Right atrium auricular region (tissue), 2 donors: ENCODE measurements at regions not wholly inside any gene's neighbourhood (a gene's known extent, or its start where the extent isn't known, plus 50 kb on each side); places are given as distances from the start of the nearest gene placed in this dataset.

Experiments
- DNase-seq: peaks from one replicate; pipeline ENCODE4 v3.0.0-alpha.2; 2019; ENCODE audit warnings: low spot score
- H3K27ac ChIP-seq, 2 donors: fragments of 200-600 bp; sonication (generic); 1 replicate in 1 of 2; 2 replicates in 1 of 2; pipeline ENCODE4 v1.5.1; 2016 to 2019
- H3K27me3 ChIP-seq, 2 donors: fragments of 200-600 bp; sonication (generic); one replicate each; pipeline versions ENCODE4 v1.5.1 to v1.6.0; 2017 to 2019
- H3K36me3 ChIP-seq: fragments of 200-600 bp; sonication (generic); one replicate; pipeline ENCODE4 v1.5.1; 2016
- H3K4me1 ChIP-seq, 2 donors: fragments of 200-600 bp; sonication (generic); one replicate each; pipeline versions ENCODE4 v1.5.1 to v1.6.0; 2017 to 2019
- H3K4me3 ChIP-seq, 2 donors: fragments of 200-600 bp; sonication (generic); 1 replicate in 1 of 2; 2 replicates in 1 of 2; pipeline ENCODE4 v1.5.1; 2017 to 2019; ENCODE audit warnings: mild to moderate bottlenecking in 1 of 2, moderate library complexity in 1 of 2
- H3K9me3 ChIP-seq, 2 donors: fragments of 200-600 bp; sonication (generic); one replicate each; pipeline ENCODE4 v1.5.1; 2019
- TF ChIP-seq, protein P1 (sequence below), 2 donors: fragments of 200-600 bp; sonication (generic); IDR thresholded peaks; one replicate each; pipeline ENCODE4 v1.5.1; 2019; ENCODE audit warnings: antibody characterized with exemption in 2 of 2

DNA sequence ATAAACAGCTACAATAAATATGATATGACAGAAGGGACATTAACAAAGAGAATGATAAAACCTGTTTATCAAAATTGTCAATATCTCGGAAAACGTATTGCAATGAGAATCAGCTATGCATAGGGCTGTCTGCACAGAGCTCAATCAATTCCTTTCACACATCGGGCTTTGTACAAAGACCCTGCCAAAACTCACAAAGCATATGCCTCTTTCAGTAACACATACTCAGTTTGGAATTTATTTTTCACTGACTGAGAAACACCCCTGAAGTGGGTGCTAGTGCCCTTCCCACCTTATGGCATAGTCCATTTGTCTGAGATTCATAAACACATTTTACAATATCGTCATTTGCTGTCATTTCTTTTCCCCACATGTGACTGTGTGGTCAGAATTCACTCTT, 815.8 kb upstream of the FAM98A start:
- DNase-seq = no peak
- no peaks in the 10 kb centered on the region for H3K9me3 ChIP-seq
- H3K27ac ChIP-seq = no peak overlapping the region
- H3K36me3 ChIP-seq = no peaks in the 10 kb centered on the region
- no peak overlapping the region for H3K4me3 ChIP-seq
- no peaks in the 10 kb centered on the region for H3K27me3 ChIP-seq
- TF ChIP-seq, protein P1, sequence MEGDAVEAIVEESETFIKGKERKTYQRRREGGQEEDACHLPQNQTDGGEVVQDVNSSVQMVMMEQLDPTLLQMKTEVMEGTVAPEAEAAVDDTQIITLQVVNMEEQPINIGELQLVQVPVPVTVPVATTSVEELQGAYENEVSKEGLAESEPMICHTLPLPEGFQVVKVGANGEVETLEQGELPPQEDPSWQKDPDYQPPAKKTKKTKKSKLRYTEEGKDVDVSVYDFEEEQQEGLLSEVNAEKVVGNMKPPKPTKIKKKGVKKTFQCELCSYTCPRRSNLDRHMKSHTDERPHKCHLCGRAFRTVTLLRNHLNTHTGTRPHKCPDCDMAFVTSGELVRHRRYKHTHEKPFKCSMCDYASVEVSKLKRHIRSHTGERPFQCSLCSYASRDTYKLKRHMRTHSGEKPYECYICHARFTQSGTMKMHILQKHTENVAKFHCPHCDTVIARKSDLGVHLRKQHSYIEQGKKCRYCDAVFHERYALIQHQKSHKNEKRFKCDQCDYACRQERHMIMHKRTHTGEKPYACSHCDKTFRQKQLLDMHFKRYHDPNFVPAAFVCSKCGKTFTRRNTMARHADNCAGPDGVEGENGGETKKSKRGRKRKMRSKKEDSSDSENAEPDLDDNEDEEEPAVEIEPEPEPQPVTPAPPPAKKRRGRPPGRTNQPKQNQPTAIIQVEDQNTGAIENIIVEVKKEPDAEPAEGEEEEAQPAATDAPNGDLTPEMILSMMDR (IDR thresholded peaks at IDR 0.05) = no peak
- no peaks in the 10 kb centered on the region for H3K4me1 ChIP-seq

DNA sequence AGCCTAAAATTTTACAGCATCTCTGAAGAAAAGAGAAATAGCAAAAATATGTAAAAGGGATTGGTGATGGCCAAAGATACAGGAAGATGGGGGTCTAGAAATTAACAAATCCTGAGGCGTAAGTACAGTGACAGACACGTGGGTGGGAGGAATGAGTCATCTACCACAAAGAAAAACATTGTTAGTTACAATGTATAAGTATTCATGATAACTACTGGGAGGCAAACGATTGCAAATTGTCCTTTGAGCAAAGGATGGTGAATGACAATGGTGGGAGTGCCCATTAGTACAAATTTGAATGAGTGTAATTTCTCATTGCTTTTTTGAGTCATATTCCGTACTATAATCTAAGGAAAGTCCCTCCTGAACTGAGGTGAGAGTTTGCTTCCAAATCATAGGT, 809.0 kb upstream of the FAM98A start:
- TF ChIP-seq, protein P1 (IDR thresholded peaks at IDR 0.05) = no peak

DNA sequence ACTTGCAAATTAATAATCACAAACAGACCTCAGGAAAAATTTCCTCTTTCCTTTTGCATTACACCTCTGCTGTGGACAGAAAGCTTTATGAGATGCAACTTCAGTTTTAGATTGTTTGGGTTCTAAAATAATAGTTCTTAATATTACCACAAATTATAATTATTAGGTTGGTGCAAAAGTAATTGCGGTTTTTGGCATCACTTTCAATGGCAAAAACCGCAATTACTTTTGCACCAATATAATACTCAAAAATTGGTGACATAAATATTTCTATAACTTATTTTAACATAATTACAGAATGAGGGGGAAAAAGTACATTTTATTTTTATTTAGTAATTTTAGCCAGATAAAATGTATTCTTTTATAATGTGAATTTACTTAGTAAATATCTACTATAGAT, 804.4 kb upstream of the FAM98A start:
- DNase-seq = no peak
- TF ChIP-seq, protein P1 (IDR thresholded peaks at IDR 0.05) = no peak

More for the DNA sequence above, 809.0 kb upstream of the FAM98A start:
- Histone ChIP-seq H3K9me3 (no peaks in the 10 kb centered on the region), H3K27me3 (no peaks in the 10 kb centered on the region), H3K36me3 (no peaks in the 10 kb centered on the region), H3K27ac (no peak overlapping the region), H3K4me1 (no peaks in the 10 kb centered on the region), H3K4me3 (no peak overlapping the region)
- no peak for DNase-seq

DNA sequence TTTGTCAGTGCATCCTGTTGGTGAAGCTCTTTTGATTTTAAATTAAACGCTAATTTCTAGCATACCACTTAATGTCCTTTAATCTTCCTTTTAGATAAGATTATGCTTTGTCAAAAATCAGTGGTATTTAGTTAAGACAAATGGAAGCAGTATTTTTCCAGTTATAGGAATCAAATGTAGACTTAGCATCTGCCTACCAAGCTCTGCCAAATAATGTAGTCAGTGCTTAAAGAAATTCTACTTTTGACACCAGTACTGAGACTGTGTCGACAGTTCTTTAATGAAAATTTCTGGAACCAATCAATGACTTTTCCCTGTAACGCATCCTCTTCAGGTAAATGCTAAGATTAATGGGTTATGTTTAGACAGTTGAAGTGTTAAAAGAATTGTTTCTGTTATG, 803.3 kb upstream of the FAM98A start:
- Histone ChIP-seq H3K27ac (no peak overlapping the region), H3K4me3 (no peak overlapping the region), H3K9me3 (no peaks in the 10 kb centered on the region), H3K36me3 (no peaks in the 10 kb centered on the region), H3K27me3 (no peaks in the 10 kb centered on the region), H3K4me1 (no peaks in the 10 kb centered on the region)
- TF ChIP-seq, protein P1 (IDR thresholded peaks at IDR 0.05) = no peak
- no peak for DNase-seq

More for the DNA sequence above, 804.4 kb upstream of the FAM98A start:
- Histone ChIP-seq H3K36me3 (no peaks in the 10 kb centered on the region), H3K4me3 (no peak overlapping the region), H3K9me3 (no peaks in the 10 kb centered on the region), H3K27ac (no peak overlapping the region), H3K27me3 (no peaks in the 10 kb centered on the region), H3K4me1 (no peaks in the 10 kb centered on the region)

DNA sequence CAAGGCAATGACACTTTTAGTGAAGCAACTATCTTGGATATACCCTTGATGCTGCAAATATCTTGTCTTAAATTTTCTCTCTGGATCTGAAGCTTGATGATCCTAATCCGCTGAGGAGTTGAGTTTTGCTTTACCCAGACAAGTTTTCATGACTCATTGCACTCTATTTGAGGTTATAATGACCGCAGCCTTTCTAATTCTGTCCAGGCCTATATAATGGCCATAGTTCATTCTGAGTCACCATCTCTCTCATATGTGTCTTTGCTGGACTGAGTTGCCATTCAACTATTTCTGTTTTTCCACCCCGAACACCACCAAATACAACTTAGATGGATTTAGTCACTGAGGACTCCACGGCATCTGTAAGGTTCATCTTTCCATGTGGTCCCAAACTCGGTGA, 802.1 kb upstream of the FAM98A start:
- Histone ChIP-seq H3K4me3 (no peak overlapping the region), H3K9me3 (no peaks in the 10 kb centered on the region), H3K27me3 (no peaks in the 10 kb centered on the region), H3K36me3 (no peaks in the 10 kb centered on the region), H3K27ac (no peak overlapping the region), H3K4me1 (no peaks in the 10 kb centered on the region)
- DNase-seq = no peak
- TF ChIP-seq, protein P1 (IDR thresholded peaks at IDR 0.05) = no peak

DNA sequence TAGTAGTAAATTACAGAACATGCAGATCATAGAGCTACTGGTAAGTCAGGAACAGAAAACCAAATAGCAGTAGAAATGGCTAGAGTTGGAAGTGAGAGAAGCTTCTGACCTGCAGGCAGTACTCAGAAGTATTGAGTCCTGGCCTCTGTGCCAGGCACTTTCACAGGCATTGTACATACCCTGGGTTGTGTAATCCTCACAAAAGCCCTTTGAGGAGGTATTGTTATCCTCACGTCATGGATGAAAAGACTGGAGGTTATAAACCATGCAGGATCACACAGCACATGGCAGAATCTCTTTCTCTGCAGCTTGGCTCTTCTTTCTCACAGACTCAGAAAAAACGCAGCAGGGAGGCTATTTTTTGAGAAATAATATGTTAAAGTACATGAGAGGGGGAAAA, 789.3 kb upstream of the FAM98A start:
- TF ChIP-seq, protein P1 (IDR thresholded peaks at IDR 0.05) = no peak

More for the DNA sequence above, 789.3 kb upstream of the FAM98A start:
- Histone ChIP-seq H3K9me3 (no peaks in the 10 kb centered on the region), H3K27ac (no peak overlapping the region), H3K4me3 (no peak overlapping the region), H3K4me1 (no peaks in the 10 kb centered on the region), H3K27me3 (no peaks in the 10 kb centered on the region), H3K36me3 (no peaks in the 10 kb centered on the region)
- no peak for DNase-seq
